GM23248 (cell line): ENCODE measurements at regions not wholly inside any gene's neighbourhood (a gene's known extent, or its start where the extent isn't known, plus 50 kb on each side); places are given as distances from the start of the nearest gene placed in this dataset.

Source experiments
- EZH2 ChIP-seq: fragments of 200-600 bp; sonication (generic); IDR thresholded peaks from 2 replicates; pipeline ENCODE4 v1.6.1; 2018; ENCODE audit warnings: antibody characterized with exemption, mild to moderate bottlenecking; ENCODE audit not compliant: insufficient read depth, poor library complexity, severe bottlenecking
- EZH2phosphoT487 ChIP-seq: fragments of 200-600 bp; sonication (generic); IDR thresholded peaks from 2 replicates; pipeline ENCODE4 v1.6.1; 2018; ENCODE audit warnings: antibody characterized with exemption, moderate library complexity, mild to moderate bottlenecking, low read depth; ENCODE audit not compliant: insufficient read depth

DNA sequence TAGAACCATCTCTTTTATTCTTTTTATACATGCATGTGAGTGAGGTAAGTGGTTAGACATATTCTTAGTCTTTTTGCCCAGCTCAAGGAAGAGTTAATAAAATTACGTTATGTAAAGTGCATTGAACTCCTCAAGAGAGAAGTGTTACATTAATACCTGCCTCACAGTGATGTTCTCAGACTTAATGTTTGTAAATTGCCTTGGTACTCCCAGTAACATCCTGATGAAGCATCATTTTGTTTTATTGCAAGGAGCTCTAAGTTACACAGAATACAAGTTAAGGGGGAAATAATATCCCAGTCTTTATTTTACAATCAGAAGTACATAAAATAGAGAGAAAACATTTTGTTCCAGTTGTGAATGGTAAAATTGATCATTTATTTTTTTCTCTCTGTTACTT, 89.5 kb upstream of the ARRDC3 start:
- no peak for TF ChIP-seq EZH2phosphoT487
- no peak for TF ChIP-seq EZH2
